H1 (cell line): ENCODE measurements at regions not wholly inside any gene's neighbourhood (a gene's known extent, or its start where the extent isn't known, plus 50 kb on each side); places are given as distances from the start of the nearest gene placed in this dataset.

Experiments
- BRCA1 ChIP-seq: IDR thresholded peaks from 2 replicates; pipeline ENCODE4 v1.6.1; 2012; ENCODE audit warnings: low read depth, low read length, improper control_type of control experiment
- CHD2 ChIP-seq: IDR thresholded peaks from 2 replicates; pipeline ENCODE4 v1.6.1; 2012; ENCODE audit warnings: low read length, improper control_type of control experiment
- HDAC6 ChIP-seq: IDR thresholded peaks from one replicate; pipeline ENCODE4 v1.7.1; 2012; ENCODE audit warnings: low read depth, mild to moderate bottlenecking, inconsistent platforms, low read length, moderate library complexity
- SIN3A ChIP-seq, 2 experiments: IDR thresholded peaks in 1 of 2; conservative IDR thresholded peaks in 1 of 2; 2 replicates each; pipeline ENCODE4 v1.6.1; 2011 to 2012; ENCODE audit warnings: low read length in 2 of 2, improper control_type of control experiment in 1 of 2, low read depth in 1 of 2, mild to moderate bottlenecking in 1 of 2
- SP1 ChIP-seq: IDR thresholded peaks from 2 replicates; pipeline ENCODE4 v1.6.1; 2011; ENCODE audit warnings: low read depth, low read length

DNA sequence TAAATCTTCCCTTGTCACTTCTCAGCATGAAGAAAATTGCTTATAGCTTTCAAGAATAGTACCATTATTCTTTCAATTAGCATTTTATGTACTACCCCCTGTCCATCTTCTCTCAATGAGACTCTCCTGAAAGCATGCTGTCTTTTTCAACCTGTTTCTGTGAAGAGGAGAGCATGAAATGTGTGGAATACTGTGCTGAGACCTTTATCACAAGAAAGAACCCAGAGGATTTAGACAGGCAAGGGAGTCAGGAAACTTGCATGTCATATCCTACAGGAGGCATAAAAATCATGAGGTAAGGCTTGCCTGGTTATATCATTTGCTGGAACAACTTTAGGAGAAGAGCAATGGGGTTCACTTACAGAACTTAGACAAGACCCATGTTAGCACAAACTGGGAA, 56.7 kb upstream of the LPAR1 start (continued):
- TF ChIP-seq SIN3A (conservative IDR thresholded peaks at IDR 0.05 in 1 of 2, IDR thresholded peaks at IDR 0.05 in 1 of 2; ENCODE audit: low read depth in 1 of 2, low read length in 2 of 2), result no peak
- no peak for TF ChIP-seq SP1
- TF ChIP-seq HDAC6, result no peak
- TF ChIP-seq BRCA1, result no peak
- TF ChIP-seq CHD2, result no peak
